ENCODE measurements at regions not wholly inside any gene's neighbourhood (a gene's known extent, or its start where the extent isn't known, plus 50 kb on each side); places are given as distances from the start of the nearest gene placed in this dataset.

GRCh38 chr1:217186664-217187063 is 444.2 kb downstream of the GPATCH2 start:
- no peak for TF ChIP-seq EZH2phosphoT487 (IDR thresholded peaks at IDR 0.05; ENCODE audit: borderline replicate concordance, low read length)
- no peak for TF ChIP-seq CTCF (IDR thresholded peaks at IDR 0.05; ENCODE audit: low read depth, low read length, poor library complexity, severe bottlenecking)

Measured in DOHH2 (cell line).